MM.1S (cell line): ENCODE measurements at regions not wholly inside any gene's neighbourhood (a gene's known extent, or its start where the extent isn't known, plus 50 kb on each side); places are given as distances from the start of the nearest gene placed in this dataset.

ENCODE experiments used
- DNase-seq: peaks from one replicate; pipeline ENCODE4 v3.0.0-alpha.2; 2015
- H2AFZ ChIP-seq: fragments of 300-600 bp; sonication (generic); 2 replicates; pipeline ENCODE4 v1.6.0; 2016; ENCODE audit warnings: antibody characterized with exemption, low read length
- H3F3A ChIP-seq: fragments of 300-600 bp; sonication (generic); 2 replicates; pipeline ENCODE4 v1.6.1; 2016; ENCODE audit warnings: mild to moderate bottlenecking, antibody characterized with exemption, low read length, moderate library complexity, mixed read lengths; ENCODE audit not compliant: insufficient read depth
- H3K27ac ChIP-seq: fragments of 300-600 bp; sonication (generic); 2 replicates; pipeline ENCODE4 v1.5.1; 2016; ENCODE audit warnings: mild to moderate bottlenecking, low read length
- H3K27me3 ChIP-seq: fragments of 300-600 bp; sonication (generic); replicated peaks from 2 replicates; pipeline ENCODE4 v1.6.0; 2016; ENCODE audit warnings: low read length; ENCODE audit not compliant: insufficient read depth
- H3K36me3 ChIP-seq: fragments of 300-600 bp; sonication (generic); replicated peaks from 2 replicates; pipeline ENCODE4 v1.6.1; 2016; ENCODE audit warnings: mild to moderate bottlenecking, low read length, mixed read lengths; ENCODE audit not compliant: insufficient read depth
- H3K4me1 ChIP-seq: fragments of 300-600 bp; sonication (generic); 2 replicates; pipeline ENCODE4 v1.6.1; 2016; ENCODE audit warnings: low read length, mixed read lengths
- H3K4me2 ChIP-seq: fragments of 300-600 bp; sonication (generic); 2 replicates; pipeline ENCODE4 v1.6.0; 2016; ENCODE audit warnings: low read depth, low read length
- H3K4me3 ChIP-seq: fragments of 300-600 bp; sonication (generic); 2 replicates; pipeline ENCODE4 v1.5.1; 2016; ENCODE audit warnings: low read length, mixed read lengths
- H3K79me2 ChIP-seq: fragments of 300-600 bp; sonication (generic); 2 replicates; pipeline ENCODE4 v1.6.1; 2016; ENCODE audit warnings: mixed run types, low read length, mixed read lengths
- H3K9ac ChIP-seq: fragments of 300-600 bp; sonication (generic); 2 replicates; pipeline ENCODE4 v1.6.1; 2016; ENCODE audit warnings: low read length, mixed read lengths
- H3K9me2 ChIP-seq: fragments of 300-600 bp; sonication (generic); replicated peaks from 2 replicates; pipeline ENCODE4 v1.6.1; 2016; ENCODE audit warnings: mild to moderate bottlenecking, low read length, mixed read lengths; ENCODE audit not compliant: insufficient read depth
- H3K9me3 ChIP-seq: fragments of 300-600 bp; sonication (generic); replicated peaks from 2 replicates; pipeline ENCODE4 v1.6.1; 2016; ENCODE audit warnings: mild to moderate bottlenecking, low read length, mixed read lengths; ENCODE audit not compliant: insufficient read depth
- H4K20me1 ChIP-seq: fragments of 300-600 bp; sonication (generic); 2 replicates; pipeline ENCODE4 v1.6.1; 2016; ENCODE audit warnings: mild to moderate bottlenecking, low read length, moderate library complexity, mixed read lengths; ENCODE audit not compliant: insufficient read depth
- CTCF ChIP-seq: fragments of 300-600 bp; sonication (generic); IDR thresholded peaks from 2 replicates; pipeline ENCODE4 v1.5.1; 2016; ENCODE audit warnings: antibody characterized with exemption, low read length, mixed read lengths
- EZH2 ChIP-seq: fragments of 300-600 bp; sonication (generic); optimal IDR thresholded peaks from 2 replicates; pipeline ENCODE3; 2017; ENCODE audit warnings: low read depth, mild to moderate bottlenecking, antibody characterized with exemption, low read length, mixed read lengths
- EZH2phosphoT487 ChIP-seq: fragments of 300-600 bp; sonication (generic); IDR thresholded peaks from 2 replicates; pipeline ENCODE4 v1.6.1; 2018; ENCODE audit warnings: antibody characterized with exemption, low read length

DNA sequence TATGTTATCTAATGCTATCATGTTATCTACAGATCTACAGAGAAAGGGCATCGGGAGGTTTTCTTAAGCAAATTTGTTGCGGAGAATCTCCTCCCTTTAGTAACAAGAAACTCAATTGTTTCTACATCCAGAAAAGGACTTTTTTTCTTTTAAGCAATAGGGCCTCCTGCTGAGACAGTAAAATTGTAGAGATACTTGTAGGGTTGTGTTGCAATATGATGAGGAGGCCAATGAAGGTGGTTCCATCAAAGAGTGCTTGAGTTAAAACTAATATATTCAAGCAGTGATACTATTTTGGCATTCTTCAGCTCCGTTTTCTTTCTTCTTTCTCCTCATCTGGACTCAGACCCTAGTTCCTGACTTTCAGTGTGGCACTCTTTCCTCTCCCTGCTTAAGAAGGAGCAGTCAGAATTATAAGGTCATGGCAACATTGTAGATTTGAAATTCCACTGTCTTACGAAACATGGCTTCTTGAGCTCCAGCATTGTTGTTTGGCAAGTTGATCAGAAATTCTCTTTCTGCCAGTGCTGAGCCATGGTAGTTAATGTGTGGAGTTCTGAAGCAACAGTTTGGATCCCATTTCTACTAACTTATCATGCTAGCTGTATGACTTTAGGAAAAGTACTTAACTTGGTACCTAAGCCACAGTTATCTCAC, 202.0 kb upstream of the SLC14A2 start:
- Histone ChIP-seq H3K4me3 (no peak overlapping the region), H3K9ac (no peak overlapping the region), H3K9me2 (no peaks in the 10 kb centered on the region), H3F3A (no peaks in the 10 kb centered on the region), H2AFZ (no peak overlapping the region), H3K27ac (no peak overlapping the region), H3K4me2 (no peak overlapping the region), H3K79me2 (no peaks in the 10 kb centered on the region), H4K20me1 (no peaks in the 10 kb centered on the region), H3K36me3 (no peaks in the 10 kb centered on the region), H3K27me3 (no peaks in the 10 kb centered on the region), H3K9me3 (no peaks in the 10 kb centered on the region), H3K4me1 (no peaks in the 10 kb centered on the region)
- TF ChIP-seq CTCF (no peak), EZH2phosphoT487 (no peak), EZH2 (no peak)
- no peak for DNase-seq

GRCh38 chr18:45415614-45416013, 199.7 kb upstream of the SLC14A2 start:
- H2AFZ ChIP-seq = no peak overlapping the region
- H3K4me3 ChIP-seq = no peak overlapping the region
- H3K79me2 ChIP-seq = no peaks in the 10 kb centered on the region
- no peaks in the 10 kb centered on the region for H4K20me1 ChIP-seq
- H3K9me2 ChIP-seq = no peaks in the 10 kb centered on the region
- no peak for DNase-seq
- H3K9me3 ChIP-seq = no peaks in the 10 kb centered on the region
- H3K4me1 ChIP-seq = no peaks in the 10 kb centered on the region
- H3K27me3 ChIP-seq = no peaks in the 10 kb centered on the region
- no peaks in the 10 kb centered on the region for H3K36me3 ChIP-seq
- H3F3A ChIP-seq = no peaks in the 10 kb centered on the region
- H3K27ac ChIP-seq = no peak overlapping the region
- no peak overlapping the region for H3K4me2 ChIP-seq
- TF ChIP-seq CTCF (no peak), EZH2 (no peak), EZH2phosphoT487 (no peak)
- H3K9ac ChIP-seq = no peak overlapping the region

GRCh38 chr18:45416168-45416567, 199.1 kb upstream of the SLC14A2 start:
- H3K27me3 ChIP-seq = no peaks in the 10 kb centered on the region
- no peak for DNase-seq
- no peak overlapping the region for H3K27ac ChIP-seq
- no peaks in the 10 kb centered on the region for H3K36me3 ChIP-seq
- no peak overlapping the region for H3K4me3 ChIP-seq
- H3K4me1 ChIP-seq = no peaks in the 10 kb centered on the region
- H3K9me3 ChIP-seq = no peaks in the 10 kb centered on the region
- TF ChIP-seq CTCF = no peak
- TF ChIP-seq EZH2phosphoT487 = no peak
- TF ChIP-seq EZH2 = no peak
- no peak overlapping the region for H2AFZ ChIP-seq
- H3K9ac ChIP-seq = no peak overlapping the region
- no peak overlapping the region for H3K4me2 ChIP-seq
- H3K9me2 ChIP-seq = no peaks in the 10 kb centered on the region
- no peaks in the 10 kb centered on the region for H4K20me1 ChIP-seq
- H3F3A ChIP-seq = no peaks in the 10 kb centered on the region
- no peaks in the 10 kb centered on the region for H3K79me2 ChIP-seq
